IMR-90 (cell line): ENCODE measurements at regions not wholly inside any gene's neighbourhood (a gene's known extent, or its start where the extent isn't known, plus 50 kb on each side); places are given as distances from the start of the nearest gene placed in this dataset.

ENCODE experiments used
- ATAC-seq: fragments of 200-7000 bp; cut with Tn5 transposase; 2 replicates; pipeline ENCODE4 v1.9.1; 2020; ENCODE audit warnings: low read depth, mild to moderate bottlenecking, moderate library complexity
- BruUV-seq: library from RNA; stranded (reverse); fragments of 400-500 nt; replicated peaks from 2 replicates; lab custom pipeline; 2021; lab: Mats Ljungman, UMichigan
- CTCF ChIA-PET: fragments of 300-600 bp; formaldehyde crosslinking; extraction: SDS; loops from one replicate; lab custom pipeline; 2021; ENCODE audit warnings: antibody characterized with exemption; lab: Yijun Ruan, JAX
- POLR2A ChIA-PET: fragments of 300-600 bp; sonication (Branson Sonifier 250); formaldehyde crosslinking; loops from one replicate; lab custom pipeline; 2022; ENCODE audit warnings: antibody characterized with exemption; ENCODE audit not compliant: unreplicated experiment; lab: Charles Lee
- DNase-seq: peaks from one replicate; pipeline ENCODE4 v3.0.0; 2013
- H2AFZ ChIP-seq: replicated peaks from 2 replicates; pipeline ENCODE3; 2013; ENCODE audit warnings: low read length, mild to moderate bottlenecking; ENCODE audit not compliant: poor library complexity
- H2AK5ac ChIP-seq: 2 replicates; pipeline ENCODE4 v1.6.1; 2013; ENCODE audit warnings: low read depth, low read length, inconsistent platforms
- H2AK9ac ChIP-seq: replicated peaks from 2 replicates; pipeline ENCODE3; 2013; ENCODE audit warnings: mild to moderate bottlenecking, low read depth, low read length, moderate library complexity; ENCODE audit not compliant: poor library complexity
- H2BK120ac ChIP-seq: 2 replicates; pipeline ENCODE4 v1.6.1; 2013; ENCODE audit warnings: low read depth, low read length, inconsistent platforms
- H2BK15ac ChIP-seq: 3 replicates; pipeline ENCODE4 v1.6.1; 2013; ENCODE audit warnings: low read depth, low read length, inconsistent platforms
- H2BK20ac ChIP-seq: 2 replicates; pipeline ENCODE4 v1.6.1; 2013; ENCODE audit warnings: low read depth, mild to moderate bottlenecking, inconsistent platforms, low read length, moderate library complexity
- H2BK5ac ChIP-seq: 2 replicates; pipeline ENCODE4 v1.6.1; 2013; ENCODE audit warnings: mild to moderate bottlenecking, low read depth, low read length, inconsistent platforms; ENCODE audit not compliant: poor library complexity, severe bottlenecking
- H3K14ac ChIP-seq: replicated peaks from 2 replicates; pipeline ENCODE4 v1.6.1; 2013; ENCODE audit warnings: low read depth, low read length, inconsistent platforms
- H3K18ac ChIP-seq: 2 replicates; pipeline ENCODE4 v1.6.1; 2013; ENCODE audit warnings: low read depth, low read length, control low read depth
- H3K23ac ChIP-seq: 2 replicates; pipeline ENCODE4 v1.6.1; 2013; ENCODE audit warnings: low read depth, low read length, inconsistent platforms
- H3K27ac ChIP-seq: 2 replicates; pipeline ENCODE4 v1.5.1; 2013; ENCODE audit warnings: mild to moderate bottlenecking, control low read depth, low read length; ENCODE audit not compliant: insufficient read depth
- H3K27me3 ChIP-seq: 2 replicates; pipeline ENCODE4 v1.6.1; 2013; ENCODE audit warnings: low read length; ENCODE audit not compliant: control insufficient read depth, insufficient read depth
- H3K36me3 ChIP-seq: 2 replicates; pipeline ENCODE4 v1.6.1; 2013; ENCODE audit warnings: low read length, mixed read lengths; ENCODE audit not compliant: control insufficient read depth, insufficient read depth
- H3K4ac ChIP-seq: 2 replicates; pipeline ENCODE4 v1.6.1; 2013; ENCODE audit warnings: low read depth, low read length, inconsistent platforms
- H3K4me1 ChIP-seq: 2 replicates; pipeline ENCODE4 v1.6.1; 2013; ENCODE audit warnings: low read length, mixed read lengths; ENCODE audit not compliant: control insufficient read depth, insufficient read depth
- H3K4me2 ChIP-seq: 2 replicates; pipeline ENCODE4 v1.6.1; 2013; ENCODE audit warnings: low read depth, mild to moderate bottlenecking, control low read depth, low read length, moderate library complexity
- H3K4me3 ChIP-seq: 2 replicates; pipeline ENCODE4 v1.5.1; 2013; ENCODE audit warnings: low read depth, mild to moderate bottlenecking, control low read depth, low read length, moderate library complexity; ENCODE audit not compliant: insufficient read depth
- H3K56ac ChIP-seq: 2 replicates; pipeline ENCODE4 v1.6.1; 2013; ENCODE audit warnings: low read length, inconsistent platforms; ENCODE audit not compliant: insufficient read depth; ENCODE audit errors: extremely low read depth
- H3K79me1 ChIP-seq, 2 experiments: 2 replicates each; pipeline ENCODE4 v1.6.1; 2013; ENCODE audit warnings: low read length in 2 of 2, inconsistent platforms in 1 of 2, low read depth in 1 of 2
- H3K9ac ChIP-seq: 2 replicates; pipeline ENCODE4 v1.6.1; 2013; ENCODE audit warnings: low read depth, low read length, control low read depth
- H3K9me1 ChIP-seq: 2 replicates; pipeline ENCODE4 v1.6.1; 2013; ENCODE audit warnings: low read length, inconsistent platforms; ENCODE audit not compliant: insufficient read depth
- H3K9me3 ChIP-seq: 2 replicates; pipeline ENCODE4 v1.6.1; 2013; ENCODE audit warnings: low read length; ENCODE audit not compliant: control insufficient read depth, insufficient read depth
- H4K20me1 ChIP-seq: 2 replicates; pipeline ENCODE4 v1.6.1; 2013; ENCODE audit warnings: low read length, inconsistent platforms; ENCODE audit not compliant: insufficient read depth
- H4K5ac ChIP-seq: 2 replicates; pipeline ENCODE4 v1.6.1; 2013; ENCODE audit warnings: mild to moderate bottlenecking, low read depth, low read length, control low read depth
- H4K8ac ChIP-seq, 2 experiments: 2 replicates each; pipeline ENCODE4 v1.6.1; 2013; ENCODE audit warnings: low read depth in 2 of 2, low read length in 2 of 2, control low read depth in 1 of 2, inconsistent platforms in 1 of 2
- H4K91ac ChIP-seq: 2 replicates; pipeline ENCODE4 v1.6.1; 2013; ENCODE audit warnings: low read depth, low read length, inconsistent platforms; ENCODE audit not compliant: insufficient read depth
- BHLHE40 ChIP-seq: fragments of 150-350 bp; IDR thresholded peaks from 2 replicates; pipeline ENCODE4 v1.6.1; 2016; ENCODE audit warnings: mild to moderate bottlenecking, low read depth, low read length
- CHD1 ChIP-seq: IDR thresholded peaks from 2 replicates; pipeline ENCODE4 v1.6.1; 2012; ENCODE audit warnings: low read depth, low read length, improper control_type of control experiment
- CTCF ChIP-seq: conservative IDR thresholded peaks from 2 replicates; pipeline ENCODE4 v1.5.1; 2012; ENCODE audit warnings: mild to moderate bottlenecking, low read depth, low read length, improper control_type of control experiment
- POLR2A ChIP-seq: IDR thresholded peaks from 2 replicates; pipeline ENCODE4 v1.6.1; 2012; ENCODE audit warnings: mild to moderate bottlenecking, low read depth, low read length
- SMC3 ChIP-seq: fragments of 150-350 bp; IDR thresholded peaks from 2 replicates; pipeline ENCODE4 v1.6.1; 2016; ENCODE audit warnings: low read depth, mild to moderate bottlenecking, antibody characterized with exemption, low read length, moderate library complexity
- WGBS, 2 experiments: methylation state at CpG; one replicate each; pipeline versions ENCODE4 v1.1.5 to v1.1.7; 2013; ENCODE audit warnings: missing lambda C conversion rate in 2 of 2; ENCODE audit not compliant: insufficient read length in 1 of 2; ENCODE audit errors: extremely low coverage in 2 of 2; 5-methylcytosine and 5-hydroxymethylcytosine counted together
- dilution Hi-C: fragments of 300-500 bp; cut with HindIII; formaldehyde crosslinking; loops from one replicate; pipeline ENCODE4 v1.14.3; 2018; ENCODE audit warnings: low sequenced_read_pairs; ENCODE audit not compliant: unreplicated experiment
- in situ Hi-C: fragments of 300-500 bp; cut with MboI; formaldehyde crosslinking; loops from 3 replicates; pipeline ENCODE4 v1.14.3; 2019; ENCODE audit warnings: low sequenced_read_pairs, inconsistent platforms, mixed read lengths
- intact Hi-C: fragments of 100-400 bp; cut with micrococcal nuclease; formaldehyde crosslinking; loops from 2 replicates; pipeline ENCODE4 v1.10.0; 2022

- H4K91ac ChIP-seq: no peak overlapping the region
- CTCF ChIA-PET: interaction anchor here (0.8 kb wide), 1 partner anchor 136 kb away, joined by 3 read pairs; no protein-coding TSS in a partner anchor
- BruUV-seq: no TSS peak
- H3K27me3 ChIP-seq: no peaks in the 10 kb centered on the region
- H2BK5ac ChIP-seq: no peak overlapping the region
- H3K4ac ChIP-seq: no peak overlapping the region
- no peak overlapping the region for H3K4me3 ChIP-seq
- no peaks in the 10 kb centered on the region for H3K9me3 ChIP-seq
- H2BK15ac ChIP-seq: no peak overlapping the region
- DNase-seq (no peak), ATAC-seq (no peak)
- WGBS, 2 experiments: no CpG with 5 or more reads among the region's 5 CpGs
- in situ Hi-C loops: no loop called here
- no peak overlapping the region for H2BK20ac ChIP-seq
- H2AK9ac ChIP-seq: no peak overlapping the region
- no peaks in the 10 kb centered on the region for H3K9me1 ChIP-seq
- no peak overlapping the region for H4K5ac ChIP-seq
- no peaks in the 10 kb centered on the region; a peak in 1 of 4 replicates for H3K79me1 ChIP-seq
- H3K4me2 ChIP-seq: no peak overlapping the region
- no peaks in the 10 kb centered on the region for H4K20me1 ChIP-seq
- H4K8ac ChIP-seq: no peak overlapping the region
- H2AK5ac ChIP-seq: no peak overlapping the region
- H3K9ac ChIP-seq: no peak overlapping the region
- intact Hi-C loops: no loop called here
- no peaks in the 10 kb centered on the region for H3K4me1 ChIP-seq
- TF ChIP-seq BHLHE40: no peak
- TF ChIP-seq SMC3: no peak
- TF ChIP-seq POLR2A: no peak
- no peak for TF ChIP-seq CTCF
- no peak for TF ChIP-seq CHD1
- no peak overlapping the region for H3K14ac ChIP-seq
- H3K18ac ChIP-seq: no peak overlapping the region
- no peak overlapping the region for H3K56ac ChIP-seq
- dilution Hi-C loops: no loop called here
- no peak overlapping the region for H3K23ac ChIP-seq
- H3K36me3 ChIP-seq: no peaks in the 10 kb centered on the region
- no peak overlapping the region for H2BK120ac ChIP-seq
- no peak overlapping the region for H2AFZ ChIP-seq
- POLR2A ChIA-PET: interaction anchor here (0.6 kb wide), 1 partner anchor 145 kb away, joined by 3 read pairs; no protein-coding TSS in a partner anchor
- no peak overlapping the region for H3K27ac ChIP-seq
Observed at GRCh38 chr11:16468735-16469453, 112.5 kb upstream of the SOX6 start.
